SK-N-SH (cell line): ENCODE measurements at regions not wholly inside any gene's neighbourhood (a gene's known extent, or its start where the extent isn't known, plus 50 kb on each side); places are given as distances from the start of the nearest gene placed in this dataset.

ENCODE experiments used
- CHD2 ChIP-seq: fragments of 150-350 bp; IDR thresholded peaks from 2 replicates; pipeline ENCODE4 v1.6.1; 2018; ENCODE audit warnings: low read length; ENCODE audit not compliant: partially characterized antibody
- EP300 ChIP-seq, 2 experiments: IDR thresholded peaks; 2 replicates each; pipeline versions ENCODE4 v1.4.0 to v1.6.1; 2012; ENCODE audit warnings: borderline replicate concordance in 1 of 2, low read depth in 1 of 2, low read length in 1 of 2
- EZH2phosphoT487 ChIP-seq: fragments of 200-600 bp; sonication (generic); IDR thresholded peaks from 2 replicates; pipeline ENCODE4 v1.6.1; 2017; ENCODE audit warnings: low read depth, mixed run types, mild to moderate bottlenecking, antibody characterized with exemption, moderate library complexity, borderline replicate concordance
- JUND ChIP-seq: IDR thresholded peaks from 2 replicates; pipeline ENCODE4 v1.4.0; 2012
- MAX ChIP-seq: IDR thresholded peaks from 2 replicates; pipeline ENCODE4 v1.4.0; 2012; ENCODE audit warnings: low read depth
- NFIC ChIP-seq: IDR thresholded peaks from 2 replicates; pipeline ENCODE4 v1.4.0; 2012; ENCODE audit warnings: borderline replicate concordance
- POLR2AphosphoS5 ChIP-seq: IDR thresholded peaks from 2 replicates; pipeline ENCODE4 v1.6.1; 2012; ENCODE audit warnings: low read depth, low read length
- RFX5 ChIP-seq: IDR thresholded peaks from 2 replicates; pipeline ENCODE4 v1.6.1; 2012; ENCODE audit warnings: mild to moderate bottlenecking, improper control_type of control experiment, low read length
- SIN3A ChIP-seq: IDR thresholded peaks from 2 replicates; pipeline ENCODE4 v1.6.1; 2012; ENCODE audit warnings: low read depth, mild to moderate bottlenecking, low read length, moderate library complexity, borderline replicate concordance
- SMC3 ChIP-seq: IDR thresholded peaks from 2 replicates; pipeline ENCODE4 v1.6.1; 2012; ENCODE audit warnings: low read depth, low read length, improper control_type of control experiment
- YY1 ChIP-seq: IDR thresholded peaks from 2 replicates; pipeline ENCODE4 v1.4.0; 2012; ENCODE audit warnings: low read depth, mild to moderate bottlenecking
- TF ChIP-seq, protein P1 (sequence below): fragments of 200-600 bp; sonication (generic); IDR thresholded peaks from 2 replicates; pipeline ENCODE4 v1.6.1; 2017; ENCODE audit warnings: antibody characterized with exemption, mild to moderate bottlenecking, moderate library complexity

DNA sequence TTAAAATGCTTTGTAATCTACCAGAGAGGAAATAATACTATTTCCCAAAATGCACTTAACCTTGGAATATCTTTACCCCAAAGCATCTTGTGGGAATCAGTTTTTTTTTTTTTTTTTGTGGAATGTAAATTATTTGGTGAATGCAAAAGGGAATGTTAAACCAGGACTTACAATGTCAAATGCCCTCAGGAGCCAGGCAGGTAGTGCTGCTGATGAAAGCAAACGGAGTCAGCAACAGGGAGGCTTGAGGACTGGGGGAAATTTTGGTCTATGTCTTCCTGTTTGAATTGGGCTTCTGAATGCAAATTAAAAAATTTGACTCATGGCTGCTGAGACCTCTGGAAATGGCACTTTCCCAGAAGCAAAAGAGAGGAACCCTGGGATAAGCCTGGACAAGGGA, 96.5 kb upstream of the NLRP1 start:
- TF ChIP-seq, protein P1, sequence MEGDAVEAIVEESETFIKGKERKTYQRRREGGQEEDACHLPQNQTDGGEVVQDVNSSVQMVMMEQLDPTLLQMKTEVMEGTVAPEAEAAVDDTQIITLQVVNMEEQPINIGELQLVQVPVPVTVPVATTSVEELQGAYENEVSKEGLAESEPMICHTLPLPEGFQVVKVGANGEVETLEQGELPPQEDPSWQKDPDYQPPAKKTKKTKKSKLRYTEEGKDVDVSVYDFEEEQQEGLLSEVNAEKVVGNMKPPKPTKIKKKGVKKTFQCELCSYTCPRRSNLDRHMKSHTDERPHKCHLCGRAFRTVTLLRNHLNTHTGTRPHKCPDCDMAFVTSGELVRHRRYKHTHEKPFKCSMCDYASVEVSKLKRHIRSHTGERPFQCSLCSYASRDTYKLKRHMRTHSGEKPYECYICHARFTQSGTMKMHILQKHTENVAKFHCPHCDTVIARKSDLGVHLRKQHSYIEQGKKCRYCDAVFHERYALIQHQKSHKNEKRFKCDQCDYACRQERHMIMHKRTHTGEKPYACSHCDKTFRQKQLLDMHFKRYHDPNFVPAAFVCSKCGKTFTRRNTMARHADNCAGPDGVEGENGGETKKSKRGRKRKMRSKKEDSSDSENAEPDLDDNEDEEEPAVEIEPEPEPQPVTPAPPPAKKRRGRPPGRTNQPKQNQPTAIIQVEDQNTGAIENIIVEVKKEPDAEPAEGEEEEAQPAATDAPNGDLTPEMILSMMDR: no peak
- TF ChIP-seq NFIC: no peak
- TF ChIP-seq RFX5: no peak
- TF ChIP-seq POLR2AphosphoS5: no peak
- TF ChIP-seq EZH2phosphoT487: no peak
- TF ChIP-seq CHD2: no peak
- no peak for TF ChIP-seq SMC3
- TF ChIP-seq SIN3A: no peak
- TF ChIP-seq EP300 (IDR thresholded peaks at IDR 0.05; ENCODE audit: borderline replicate concordance in 1 of 2, low read depth in 1 of 2, low read length in 1 of 2): no peak
- no peak for TF ChIP-seq MAX
- TF ChIP-seq YY1: no peak
- TF ChIP-seq JUND: no peak
